ENCODE measurements at regions not wholly inside any gene's neighbourhood (a gene's known extent, or its start where the extent isn't known, plus 50 kb on each side); places are given as distances from the start of the nearest gene placed in this dataset.
A peak's percentile ranks its signal among the peaks of the same experiment; 100 is the strongest.

DNA sequence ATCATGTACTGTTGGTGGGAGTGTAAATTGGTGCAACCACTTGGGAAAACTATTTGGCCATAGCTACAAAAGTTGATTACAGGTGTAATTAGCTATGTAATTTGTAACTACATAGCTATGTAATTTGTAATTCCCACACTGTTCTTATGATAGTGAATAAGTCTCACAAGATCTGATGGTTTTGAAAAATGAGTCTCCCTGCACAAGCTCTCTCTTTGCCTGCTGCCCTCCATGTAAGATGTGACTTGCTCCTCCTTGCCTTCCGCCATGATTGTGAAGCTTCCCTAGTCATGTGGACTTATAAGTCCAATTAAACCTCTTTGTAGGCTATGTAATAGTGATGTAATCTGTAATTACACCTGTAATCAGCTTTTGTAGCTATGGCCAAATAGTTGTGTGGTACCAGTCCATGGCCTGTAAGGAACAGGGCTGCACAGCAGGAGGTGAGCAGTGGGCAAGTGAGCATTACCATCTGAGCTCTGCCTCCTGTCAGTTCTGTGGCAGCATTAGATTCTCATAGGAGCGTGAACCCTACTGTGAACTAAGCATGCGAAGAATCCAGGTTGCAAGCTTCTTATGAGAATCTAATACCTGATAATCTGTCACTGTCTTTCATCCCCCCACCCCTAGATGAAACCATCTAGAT lies 133.7 kb upstream of the COPS8 start:
- no peak for DNase-seq (ENCODE audit: low read depth)

- DNase-seq (ENCODE audit: low read depth): no peak
These were observed 131.0 kb upstream of the COPS8 start for GRCh38 chr2:236954641-236955040.

DNA sequence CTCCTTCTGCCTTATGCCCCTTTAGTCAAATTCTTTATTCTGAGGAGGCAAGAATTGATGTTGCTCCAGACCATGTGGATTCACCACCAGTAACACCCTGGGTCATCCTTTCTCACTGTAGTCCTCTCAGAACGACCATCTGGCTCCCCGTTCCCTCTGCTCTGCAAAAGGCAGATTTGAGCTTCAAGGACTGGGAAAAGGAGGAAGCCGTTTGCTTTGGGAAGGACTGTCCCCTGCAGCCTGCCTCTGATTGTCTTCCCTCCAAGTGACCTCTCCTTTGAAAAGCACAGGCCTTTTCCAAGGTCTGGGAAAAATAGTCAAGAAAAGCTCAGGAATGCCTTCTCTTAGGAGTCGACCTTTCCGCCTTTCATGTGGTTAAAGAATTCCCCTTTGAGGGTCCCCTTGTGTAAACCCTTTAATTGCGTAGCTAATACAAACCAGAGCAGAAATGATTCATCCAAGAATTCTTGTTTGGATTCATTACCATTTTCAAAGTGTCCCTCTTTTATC lies 130.1 kb upstream of the COPS8 start:
- DNase-seq (ENCODE audit: low read depth): no peak

- peak; percentile 11 for DNase-seq (ENCODE audit: low read depth)
These were observed 129.6 kb upstream of the COPS8 start for GRCh38 chr2:236956031-236956618.

- DNase-seq (ENCODE audit: low read depth): no peak
These were observed 129.0 kb upstream of the COPS8 start for GRCh38 chr2:236956641-236957040.

- no peak for DNase-seq (ENCODE audit: low read depth)
These were observed 126.7 kb upstream of the COPS8 start for GRCh38 chr2:236959036-236959435.

DNA sequence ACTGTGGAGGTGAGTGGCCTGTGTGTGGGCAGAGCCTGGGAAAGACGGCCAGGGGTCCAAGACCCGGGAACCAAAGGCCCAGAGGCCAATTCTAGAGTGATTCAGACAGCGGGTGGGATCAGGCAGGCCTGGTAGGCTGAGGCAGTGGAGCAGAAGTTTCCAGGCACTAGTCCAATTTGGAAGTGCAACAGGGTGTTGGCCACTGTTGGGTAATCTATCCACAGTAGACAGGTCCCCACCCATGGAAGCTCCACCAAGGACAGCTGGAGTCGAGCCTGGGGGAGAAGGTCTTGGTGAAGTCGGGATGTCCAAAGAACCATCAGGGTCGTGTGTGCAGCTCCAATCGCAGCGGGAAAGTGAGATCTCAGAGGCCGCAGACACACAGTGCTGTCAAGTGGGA lies 125.8 kb upstream of the COPS8 start:
- DNase-seq (ENCODE audit: low read depth): no peak

DNA sequence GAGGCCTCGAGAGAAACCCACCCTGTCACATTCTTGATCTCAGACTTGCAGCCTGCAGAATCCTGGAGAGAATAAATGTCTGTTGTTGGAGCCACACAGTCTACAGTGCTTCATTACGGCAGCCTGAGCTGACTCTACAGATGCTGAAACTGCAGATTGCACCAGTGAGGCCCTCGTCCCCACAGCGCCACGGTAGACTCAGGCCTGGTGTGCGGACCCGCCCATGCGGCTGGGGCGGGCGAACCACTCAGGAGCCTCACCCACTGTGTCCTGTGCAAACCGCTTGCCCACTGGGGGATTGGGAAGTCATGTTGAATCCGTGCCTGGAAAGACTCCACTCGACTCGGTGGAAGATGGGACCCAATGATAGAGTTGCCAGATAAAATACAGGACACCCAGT lies 125.2 kb upstream of the COPS8 start:
- DNase-seq (ENCODE audit: low read depth): no peak

DNA sequence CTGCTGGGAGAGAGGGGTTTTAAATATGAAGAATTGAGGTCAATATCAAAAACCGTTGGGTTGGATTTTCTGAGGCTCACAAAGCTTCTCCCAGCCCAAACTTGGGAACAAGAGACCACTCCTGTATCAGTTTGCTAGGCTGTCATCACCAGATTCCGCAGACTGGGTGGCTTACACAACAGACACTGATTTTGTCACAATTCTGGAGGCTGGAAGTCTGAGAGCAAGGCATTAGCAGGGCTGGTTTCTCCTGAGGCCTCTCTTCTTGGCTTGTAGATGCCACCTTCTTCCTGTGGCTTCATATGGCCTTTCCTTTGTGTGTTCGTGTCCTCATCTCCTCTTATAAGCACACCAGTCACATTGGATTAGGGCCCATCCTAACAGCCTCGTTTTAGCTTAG lies 122.9 kb upstream of the COPS8 start:
- no peak for DNase-seq (ENCODE audit: low read depth)

GRCh38 chr2:236963631-236964182 lies 122.0 kb upstream of the COPS8 start:
- no peak for DNase-seq (ENCODE audit: low read depth)

GRCh38 chr2:236964291-236964690 lies 121.4 kb upstream of the COPS8 start:
- DNase-seq (ENCODE audit: low read depth): no peak

DNA sequence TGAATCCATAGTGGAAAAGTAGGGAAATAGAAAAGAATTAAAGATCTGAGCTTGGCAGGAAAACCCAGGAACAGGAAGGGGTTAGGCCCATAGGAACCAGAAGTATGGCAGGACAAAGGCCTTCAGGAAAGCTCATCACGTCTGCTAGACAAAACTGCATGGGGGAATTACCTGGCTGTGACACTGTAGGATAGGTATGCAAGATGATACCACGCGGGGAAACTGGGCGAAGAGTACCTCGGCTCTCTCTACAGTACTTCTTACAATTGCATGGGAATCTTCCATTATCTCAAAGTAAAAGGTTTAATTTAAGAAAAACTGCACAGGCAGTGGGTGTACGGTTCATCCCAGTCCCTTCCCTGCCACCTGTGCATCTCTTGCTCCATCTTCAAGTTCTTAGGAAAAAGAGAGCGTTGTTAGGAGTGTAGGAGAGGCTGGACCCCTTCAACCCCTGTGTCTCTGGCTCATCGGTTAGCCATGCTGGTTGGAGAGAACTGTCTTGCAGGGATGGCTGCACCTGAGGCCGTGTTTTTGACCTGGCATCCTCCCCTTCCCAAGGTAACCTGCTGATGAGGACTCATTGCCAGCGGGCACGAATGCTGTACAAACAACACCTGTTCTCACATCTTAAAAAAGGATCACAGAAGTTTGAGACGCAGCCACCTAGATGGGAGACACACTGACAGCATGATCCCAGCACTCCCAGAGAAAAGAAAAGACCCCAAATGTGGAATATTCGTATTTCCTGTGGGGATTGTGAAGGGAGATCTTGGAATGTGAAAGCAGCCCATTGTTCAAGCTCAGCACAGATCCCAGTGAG lies 120.5 kb upstream of the COPS8 start:
- DNase-seq (ENCODE audit: low read depth): no peak

GRCh38 chr2:236965841-236966096 lies 119.9 kb upstream of the COPS8 start:
- no peak for DNase-seq (ENCODE audit: low read depth)

GRCh38 chr2:236967499-236967783 lies 118.2 kb upstream of the COPS8 start:
- DNase-seq (ENCODE audit: low read depth): no peak

- DNase-seq (ENCODE audit: low read depth): no peak
These were observed 117.4 kb upstream of the COPS8 start for GRCh38 chr2:236968101-236968879.

DNA sequence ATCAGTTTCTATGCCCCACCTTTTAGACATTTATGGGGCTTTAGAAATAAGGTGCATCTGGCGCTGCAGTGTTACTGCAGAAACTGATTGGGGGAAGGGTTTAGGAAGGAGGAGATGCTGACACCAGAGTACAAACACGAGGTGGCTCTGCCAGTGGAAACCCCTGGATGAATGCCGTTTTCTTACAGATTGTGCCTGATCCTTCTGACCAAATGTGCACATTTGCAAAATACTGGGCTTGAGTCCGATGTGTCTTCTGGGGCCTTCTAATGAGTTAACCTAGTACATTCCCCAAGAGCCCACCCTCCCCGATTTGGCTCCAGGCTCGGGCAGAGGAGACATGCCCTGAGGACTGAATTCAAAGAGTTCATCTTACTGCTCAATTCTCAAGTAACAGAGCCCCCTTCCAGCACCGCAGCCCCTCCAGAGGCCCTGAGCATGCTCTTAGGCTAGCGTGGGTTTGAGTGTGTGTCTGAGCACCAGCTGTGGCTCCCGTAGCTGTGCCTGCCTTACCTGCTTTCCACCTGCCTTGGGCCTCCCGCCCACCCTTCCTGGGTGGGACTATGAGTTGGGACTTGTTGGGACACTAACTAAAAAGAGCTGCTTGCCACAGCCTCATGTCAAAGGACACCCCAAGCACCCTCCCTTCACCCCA lies 116.7 kb upstream of the COPS8 start:
- no peak for DNase-seq (ENCODE audit: low read depth)

DNA sequence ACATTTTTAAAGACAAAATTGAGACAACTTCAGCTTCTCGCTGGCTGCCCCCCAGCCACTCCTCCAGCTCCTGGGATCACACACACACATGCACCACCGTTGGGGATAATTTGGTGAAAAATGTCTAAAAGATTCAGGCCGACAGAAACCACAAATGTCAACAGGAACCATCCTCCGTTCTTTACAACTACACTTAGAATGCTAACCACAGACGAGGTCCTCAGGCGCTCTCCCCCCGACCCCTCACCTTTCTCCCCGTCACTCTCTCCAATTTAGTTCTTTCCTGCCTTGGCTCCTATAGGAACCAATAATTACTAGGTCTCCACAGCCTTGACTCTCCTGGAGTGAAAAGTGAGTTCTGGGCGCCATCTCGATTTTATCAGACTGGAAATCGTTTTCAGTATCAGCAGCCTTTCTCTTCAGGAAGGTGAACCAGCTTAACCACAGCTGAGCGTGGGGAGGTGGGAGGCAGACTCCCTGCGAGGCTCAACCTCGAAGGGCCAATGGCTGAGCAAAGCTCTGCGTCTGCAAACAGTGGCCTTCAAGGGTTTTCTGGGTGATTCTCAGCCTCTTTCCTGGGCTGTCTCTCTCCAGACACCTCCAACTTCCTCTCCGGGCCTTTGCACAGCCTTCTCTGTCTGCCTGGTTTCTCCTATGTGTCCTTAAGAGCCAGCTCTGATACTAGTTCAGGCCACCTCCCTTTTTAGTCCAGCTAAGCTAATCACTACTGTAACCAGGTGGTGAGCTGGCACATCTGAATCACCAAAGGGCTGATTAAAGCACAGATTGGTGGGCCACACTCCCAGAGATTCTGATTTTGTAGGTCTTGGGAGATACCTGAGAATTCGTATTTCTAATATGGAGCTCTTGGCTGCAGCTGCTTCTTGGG lies 115.7 kb upstream of the COPS8 start:
- peak; percentile 10 for DNase-seq (ENCODE audit: low read depth)

DNA sequence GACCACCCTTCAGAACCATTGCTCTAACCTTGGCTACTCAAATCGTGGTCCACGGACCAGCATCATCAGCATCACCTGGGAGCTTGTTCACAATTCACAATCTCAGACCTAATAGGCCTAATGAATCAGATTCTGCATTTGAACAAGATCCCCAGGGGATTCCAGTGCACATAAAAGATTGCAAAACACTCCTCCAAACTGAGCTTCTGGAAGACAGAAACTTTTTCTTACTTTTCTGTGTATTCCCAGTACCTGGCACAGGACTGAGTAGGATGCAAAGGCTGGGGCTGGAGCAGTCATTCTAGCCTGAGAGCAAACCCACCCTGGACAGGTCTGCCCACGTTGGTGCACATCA lies 115.1 kb upstream of the COPS8 start:
- no peak for DNase-seq (ENCODE audit: low read depth)

GRCh38 chr2:236971131-236971821 lies 114.4 kb upstream of the COPS8 start:
- no peak for DNase-seq (ENCODE audit: low read depth)

DNA sequence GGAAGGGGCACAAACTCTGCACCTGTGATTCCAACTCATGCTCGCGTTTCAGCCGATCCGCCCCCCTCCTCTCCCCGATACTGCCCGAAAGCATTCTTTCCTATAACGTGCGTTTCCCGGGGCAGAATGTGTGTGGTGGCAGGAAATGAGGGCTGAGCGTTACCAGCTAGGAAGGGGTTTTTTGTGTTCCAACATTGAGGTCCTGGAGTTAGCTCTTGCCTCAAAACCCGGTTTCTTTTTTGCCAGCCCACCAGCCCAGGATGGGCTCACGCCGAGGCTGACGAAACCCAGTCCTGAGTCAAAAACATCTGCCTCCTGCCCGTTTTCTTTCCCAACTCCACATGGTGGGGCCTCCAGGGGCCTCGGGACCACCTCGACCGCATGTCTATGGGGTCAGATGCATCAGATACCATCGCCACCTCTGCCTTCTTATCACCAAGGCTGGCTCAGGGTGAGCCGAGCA lies 113.7 kb upstream of the COPS8 start:
- DNase-seq (ENCODE audit: low read depth): no peak

Measured in activated T-cell treated with anti-CD3 and anti-CD28 coated beads for 48 hours (primary cell).